A549 (cell line): ENCODE measurements at regions not wholly inside any gene's neighbourhood (a gene's known extent, or its start where the extent isn't known, plus 50 kb on each side); places are given as distances from the start of the nearest gene placed in this dataset.

Source experiments
- BHLHE40 ChIP-seq: IDR thresholded peaks from 2 replicates; pipeline ENCODE4 v1.6.1; 2012; ENCODE audit warnings: low read depth, low read length, inconsistent platforms
- EHF ChIP-seq: fragments of 250-450 bp; sonication (Bioruptor Pico); IDR thresholded peaks from 2 replicates; pipeline ENCODE4 v1.5.0; 2020; ENCODE audit warnings: mild to moderate bottlenecking
- POLR2A ChIP-seq: IDR thresholded peaks from 2 replicates; pipeline ENCODE4 v1.6.1; 2012; ENCODE audit warnings: mild to moderate bottlenecking, low read length
- POLR2AphosphoS2 ChIP-seq: conservative IDR thresholded peaks from 2 replicates; pipeline ENCODE4 v1.6.1; 2012; ENCODE audit warnings: low read length, improper control_type of control experiment, inconsistent platforms
- RAD21 ChIP-seq, 2 experiments: fragments of >200 bp in 1 of 2; sonication (Bioruptor Twin) in 1 of 2; formaldehyde crosslinking in 1 of 2; IDR thresholded peaks in 1 of 2; conservative IDR thresholded peaks in 1 of 2; 2 replicates in 1 of 2; 3 replicates in 1 of 2; pipeline ENCODE4 v1.6.1; 2012 to 2018; ENCODE audit warnings: inconsistent platforms in 1 of 2
- REST ChIP-seq: fragments of 200-600 bp; sonication (generic); IDR thresholded peaks from 2 replicates; pipeline ENCODE4 v1.6.1; 2016; ENCODE audit warnings: antibody characterized with exemption, mild to moderate bottlenecking, moderate library complexity
- TP53 ChIP-seq: fragments of 250-450 bp; sonication (Bioruptor Pico); IDR thresholded peaks from 2 replicates; pipeline ENCODE4 v1.5.0; 2021; ENCODE audit warnings: mild to moderate bottlenecking, moderate library complexity
- USF2 ChIP-seq: fragments of 450-650 bp; IDR thresholded peaks from 2 replicates; pipeline ENCODE4 v1.6.1; 2014; ENCODE audit warnings: antibody characterized with exemption
- TF ChIP-seq, protein P1 (sequence below): fragments of >200 bp; sonication (Bioruptor Twin); formaldehyde crosslinking; IDR thresholded peaks from 3 replicates; pipeline ENCODE4 v1.5.1; 2016
- TF ChIP-seq, protein P2 (sequence below): fragments of 150-350 bp; IDR thresholded peaks from 2 replicates; pipeline ENCODE4 v1.6.1; 2014; ENCODE audit warnings: low read depth, mild to moderate bottlenecking, low read length

GRCh38 chr4:179757641-179758040 lies 2315.4 kb upstream of the AGA start:
- TF ChIP-seq, protein P1, sequence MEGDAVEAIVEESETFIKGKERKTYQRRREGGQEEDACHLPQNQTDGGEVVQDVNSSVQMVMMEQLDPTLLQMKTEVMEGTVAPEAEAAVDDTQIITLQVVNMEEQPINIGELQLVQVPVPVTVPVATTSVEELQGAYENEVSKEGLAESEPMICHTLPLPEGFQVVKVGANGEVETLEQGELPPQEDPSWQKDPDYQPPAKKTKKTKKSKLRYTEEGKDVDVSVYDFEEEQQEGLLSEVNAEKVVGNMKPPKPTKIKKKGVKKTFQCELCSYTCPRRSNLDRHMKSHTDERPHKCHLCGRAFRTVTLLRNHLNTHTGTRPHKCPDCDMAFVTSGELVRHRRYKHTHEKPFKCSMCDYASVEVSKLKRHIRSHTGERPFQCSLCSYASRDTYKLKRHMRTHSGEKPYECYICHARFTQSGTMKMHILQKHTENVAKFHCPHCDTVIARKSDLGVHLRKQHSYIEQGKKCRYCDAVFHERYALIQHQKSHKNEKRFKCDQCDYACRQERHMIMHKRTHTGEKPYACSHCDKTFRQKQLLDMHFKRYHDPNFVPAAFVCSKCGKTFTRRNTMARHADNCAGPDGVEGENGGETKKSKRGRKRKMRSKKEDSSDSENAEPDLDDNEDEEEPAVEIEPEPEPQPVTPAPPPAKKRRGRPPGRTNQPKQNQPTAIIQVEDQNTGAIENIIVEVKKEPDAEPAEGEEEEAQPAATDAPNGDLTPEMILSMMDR = no peak
- no peak for TF ChIP-seq POLR2AphosphoS2
- no peak for TF ChIP-seq TP53
- no peak for TF ChIP-seq REST
- no peak for TF ChIP-seq EHF (CRISPR knock-in tag)
- TF ChIP-seq, protein P2, sequence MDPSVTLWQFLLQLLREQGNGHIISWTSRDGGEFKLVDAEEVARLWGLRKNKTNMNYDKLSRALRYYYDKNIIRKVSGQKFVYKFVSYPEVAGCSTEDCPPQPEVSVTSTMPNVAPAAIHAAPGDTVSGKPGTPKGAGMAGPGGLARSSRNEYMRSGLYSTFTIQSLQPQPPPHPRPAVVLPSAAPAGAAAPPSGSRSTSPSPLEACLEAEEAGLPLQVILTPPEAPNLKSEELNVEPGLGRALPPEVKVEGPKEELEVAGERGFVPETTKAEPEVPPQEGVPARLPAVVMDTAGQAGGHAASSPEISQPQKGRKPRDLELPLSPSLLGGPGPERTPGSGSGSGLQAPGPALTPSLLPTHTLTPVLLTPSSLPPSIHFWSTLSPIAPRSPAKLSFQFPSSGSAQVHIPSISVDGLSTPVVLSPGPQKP = no peak
- no peak for TF ChIP-seq RAD21 (conservative IDR thresholded peaks at IDR 0.05 in 1 of 2, IDR thresholded peaks at IDR 0.05 in 1 of 2)
- no peak for TF ChIP-seq POLR2A
- TF ChIP-seq USF2 = no peak
- no peak for TF ChIP-seq BHLHE40
